ENCODE measurements at regions not wholly inside any gene's neighbourhood (a gene's known extent, or its start where the extent isn't known, plus 50 kb on each side); places are given as distances from the start of the nearest gene placed in this dataset.

- H3K4me3 ChIP-seq (ENCODE audit: low read depth, low read length), result no peak overlapping the region
- no peak for DNase-seq (ENCODE audit: low read depth)
- no peak for TF ChIP-seq CTCF (IDR thresholded peaks at IDR 0.05; ENCODE audit: insufficient read depth, low read depth, low read length, missing control alignments)
Measured at GRCh38 chr13:102974317-102975087, 91.7 kb downstream of the SLC10A2 start.

- no peak for DNase-seq (ENCODE audit: low read depth)
- H3K4me3 ChIP-seq (ENCODE audit: low read depth, low read length), result no peak overlapping the region
- no peak for TF ChIP-seq CTCF (IDR thresholded peaks at IDR 0.05; ENCODE audit: insufficient read depth, low read depth, low read length, missing control alignments)
Measured at GRCh38 chr13:102972191-102972590, 94.0 kb downstream of the SLC10A2 start.

GRCh38 chr13:102970542-102970941, 95.7 kb downstream of the SLC10A2 start:
- no peak overlapping the region for H3K4me3 ChIP-seq (ENCODE audit: low read depth, low read length)
- DNase-seq (ENCODE audit: low read depth), result peak; percentile 93
- no peak for TF ChIP-seq CTCF (IDR thresholded peaks at IDR 0.05; ENCODE audit: insufficient read depth, low read depth, low read length, missing control alignments)

GRCh38 chr13:102968572-102969228, 97.5 kb downstream of the SLC10A2 start:
- no peak overlapping the region for H3K4me3 ChIP-seq (ENCODE audit: low read depth, low read length)
- DNase-seq (ENCODE audit: low read depth), result peak; percentile 63
- TF ChIP-seq CTCF (IDR thresholded peaks at IDR 0.05; ENCODE audit: insufficient read depth, low read depth, low read length, missing control alignments), result no peak

- DNase-seq (ENCODE audit: low read depth), result peak; percentile 46
- TF ChIP-seq CTCF (IDR thresholded peaks at IDR 0.05; ENCODE audit: insufficient read depth, low read depth, low read length, missing control alignments), result no peak
- H3K4me3 ChIP-seq (ENCODE audit: low read depth, low read length), result no peak overlapping the region
Measured at GRCh38 chr13:102965802-102966201, 100.4 kb downstream of the SLC10A2 start.

GRCh38 chr13:102962430-102962829, 103.8 kb downstream of the SLC10A2 start:
- H3K4me3 ChIP-seq (ENCODE audit: low read depth, low read length), result no peak overlapping the region
- TF ChIP-seq CTCF (IDR thresholded peaks at IDR 0.05; ENCODE audit: insufficient read depth, low read depth, low read length, missing control alignments), result no peak
- no peak for DNase-seq (ENCODE audit: low read depth)
